T-helper 2 cell treated with Interferon-gamma antibody and Interleukin-4, amounts not matched to agents 5 μg/mL and 100 μg/mL, for 36 hours (primary cell): ENCODE measurements at regions not wholly inside any gene's neighbourhood (a gene's known extent, or its start where the extent isn't known, plus 50 kb on each side); places are given as distances from the start of the nearest gene placed in this dataset.

Experiments
- DNase-seq: peaks from one replicate; pipeline ENCODE4 v3.0.0; 2021; ENCODE audit warnings: low spot score
- H3K27ac Mint-ChIP-seq: one replicate; pipeline ENCODE4 v1.8.0; 2021; ENCODE audit warnings: mild to moderate bottlenecking, mixed read lengths
- H3K27me3 Mint-ChIP-seq: one replicate; pipeline ENCODE4 v1.8.0; 2021; ENCODE audit warnings: low read depth, mixed read lengths
- H3K36me3 Mint-ChIP-seq: one replicate; pipeline ENCODE4 v1.8.0; 2021; ENCODE audit warnings: low read depth, mixed read lengths
- H3K4me1 Mint-ChIP-seq: one replicate; pipeline ENCODE4 v1.8.0; 2021; ENCODE audit warnings: low read depth, mixed read lengths
- H3K4me3 Mint-ChIP-seq: one replicate; pipeline ENCODE4 v1.8.0; 2022; ENCODE audit warnings: mild to moderate bottlenecking, moderate library complexity, mixed read lengths
- H3K9me3 Mint-ChIP-seq: one replicate; pipeline ENCODE4 v1.8.0; 2021; ENCODE audit warnings: mixed read lengths

DNA sequence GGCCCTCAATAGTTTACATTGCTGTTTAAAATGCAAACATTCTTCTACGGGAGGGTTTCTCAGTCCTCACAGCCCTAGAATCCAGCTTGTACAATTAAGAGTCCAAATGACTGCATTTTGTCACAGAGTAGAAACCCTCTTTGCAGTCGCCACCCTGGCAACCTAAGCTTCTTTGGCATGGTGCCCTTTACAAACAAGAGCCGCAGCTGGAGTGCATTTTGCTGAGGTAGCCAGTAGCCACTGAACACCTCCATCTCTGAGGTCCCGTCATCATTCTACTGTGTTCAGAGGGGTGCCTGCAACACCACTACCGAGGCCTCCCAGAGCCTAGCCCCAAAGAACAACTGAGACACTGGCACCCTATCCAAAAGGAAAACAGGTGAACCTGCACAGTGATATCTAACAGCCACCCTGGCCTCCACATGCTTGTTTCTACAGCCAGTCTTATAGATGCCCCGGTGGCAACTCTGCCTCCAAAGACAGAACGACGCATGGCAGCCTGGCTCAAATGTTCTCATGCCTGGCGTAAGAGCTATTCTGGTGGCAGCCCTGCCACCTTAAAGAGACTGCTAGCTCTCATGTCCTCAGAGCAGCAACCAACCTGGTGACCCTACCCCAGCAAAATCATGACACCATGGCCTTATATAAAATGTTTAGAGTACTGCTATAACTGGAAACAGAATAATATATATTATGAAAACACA is 801.9 kb downstream of the TECRL start:
- Mint-ChIP-seq H3K4me1 (no peaks in the 10 kb centered on the region), H3K36me3 (no peaks in the 10 kb centered on the region), H3K27ac (no peak overlapping the region), H3K27me3 (no peaks in the 10 kb centered on the region), H3K9me3 (peaks cover 17% of the 10 kb centered on the region), H3K4me3 (no peak overlapping the region)
- DNase-seq = no peak

DNA sequence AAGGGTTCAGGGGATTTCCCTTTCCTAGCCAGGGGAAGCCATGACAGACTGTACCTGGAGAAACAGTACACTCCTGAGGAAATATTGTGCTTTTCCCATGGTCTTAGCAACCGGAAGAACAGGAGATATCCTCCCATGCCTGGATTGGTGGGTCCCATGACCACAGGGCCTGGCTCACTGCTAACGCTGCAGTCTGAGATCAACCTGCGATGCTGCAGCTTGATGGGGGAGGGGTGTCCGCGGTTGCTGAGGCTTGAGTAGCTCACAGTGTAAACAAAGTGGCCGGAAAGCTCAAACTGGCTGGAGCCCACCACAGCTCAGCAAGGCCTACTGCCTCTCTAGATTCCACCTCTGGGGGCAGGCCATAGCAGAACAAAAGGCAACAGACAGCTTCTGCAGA is 819.5 kb downstream of the TECRL start:
- no peak for DNase-seq
- no peaks in the 10 kb centered on the region for H3K36me3 Mint-ChIP-seq
- no peaks in the 10 kb centered on the region for H3K4me1 Mint-ChIP-seq
- no peak overlapping the region for H3K4me3 Mint-ChIP-seq
- peaks cover 35% of the 10 kb centered on the region for H3K9me3 Mint-ChIP-seq
- H3K27me3 Mint-ChIP-seq = no peaks in the 10 kb centered on the region
- H3K27ac Mint-ChIP-seq = no peak overlapping the region

DNA sequence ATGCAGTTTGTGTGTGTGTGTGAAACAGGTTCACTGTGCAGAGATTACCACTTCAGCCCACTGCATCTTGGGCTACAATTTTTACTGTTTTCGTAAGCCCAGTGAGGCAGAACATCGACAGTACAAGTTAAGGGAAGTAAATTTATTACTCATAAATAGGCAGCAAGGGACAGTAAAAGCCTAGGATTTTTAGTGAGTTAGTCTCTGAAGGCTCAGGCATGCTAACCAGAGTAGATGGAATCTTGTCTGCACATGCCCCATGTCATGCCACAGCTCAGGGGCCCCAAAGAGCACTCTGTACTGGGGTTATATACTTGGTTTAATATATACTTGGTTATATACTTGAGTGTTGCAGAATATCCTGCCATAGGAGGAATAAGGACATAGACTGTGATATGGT is 825.7 kb downstream of the TECRL start:
- Mint-ChIP-seq H3K36me3 (no peaks in the 10 kb centered on the region), H3K27me3 (no peaks in the 10 kb centered on the region), H3K9me3 (peaks cover 19% of the 10 kb centered on the region), H3K4me1 (no peaks in the 10 kb centered on the region), H3K27ac (no peak overlapping the region), H3K4me3 (no peak overlapping the region)
- DNase-seq = no peak

DNA sequence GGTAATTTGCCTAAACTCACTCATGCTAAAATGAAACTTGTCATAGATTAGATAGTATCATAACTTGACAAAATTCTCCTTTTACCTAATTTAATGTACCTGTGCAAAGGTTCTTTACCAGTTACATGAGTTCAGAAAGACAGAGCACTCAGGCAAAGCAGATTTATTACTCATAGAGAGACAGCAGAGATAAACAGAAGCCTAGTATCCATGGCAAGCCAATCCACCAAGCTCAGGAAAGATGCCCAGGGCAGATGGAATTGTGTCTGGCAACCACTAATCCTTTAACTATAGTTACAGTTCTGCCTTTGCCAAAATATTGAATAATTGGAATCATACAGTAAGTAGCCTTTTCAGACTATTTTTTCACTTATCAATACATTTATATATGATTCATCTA is 826.2 kb downstream of the TECRL start:
- H3K9me3 Mint-ChIP-seq = peaks cover 19% of the 10 kb centered on the region

DNA sequence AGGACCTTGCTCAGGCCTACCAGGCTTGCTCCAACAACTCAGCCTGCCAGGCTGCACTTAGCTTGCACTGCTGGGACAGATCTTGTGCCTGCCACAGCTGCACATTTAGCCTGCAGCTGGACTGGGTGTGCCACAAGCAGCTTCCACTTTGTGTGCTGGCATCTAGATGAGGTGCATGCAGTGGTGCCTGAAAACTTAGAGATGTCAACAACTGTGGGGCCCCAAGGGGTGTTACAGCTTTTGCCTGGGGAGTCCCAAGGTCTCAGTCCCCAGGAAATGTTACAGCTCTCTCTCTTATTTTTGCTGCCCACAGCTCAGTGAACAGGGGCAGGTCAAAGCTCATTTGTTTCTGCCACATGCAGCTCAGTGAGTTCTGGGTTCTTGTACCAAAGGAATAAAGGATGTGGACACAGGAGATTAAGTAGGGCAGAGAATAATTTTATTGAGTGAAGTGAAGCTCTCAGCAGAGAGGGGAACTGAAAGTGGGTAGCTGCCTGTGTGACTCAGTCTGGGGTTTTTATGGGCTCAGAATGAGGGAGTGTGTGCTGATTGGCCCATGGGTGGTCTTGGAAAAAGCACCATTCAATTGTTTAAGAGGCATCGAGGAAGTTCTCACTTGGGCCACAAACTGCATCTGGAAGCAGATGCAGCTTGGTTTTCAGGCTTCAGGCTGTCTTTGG is 828.3 kb downstream of the TECRL start:
- H3K9me3 Mint-ChIP-seq = peaks cover 19% of the 10 kb centered on the region
- H3K36me3 Mint-ChIP-seq = no peaks in the 10 kb centered on the region
- H3K27ac Mint-ChIP-seq = no peak overlapping the region
- H3K4me3 Mint-ChIP-seq = no peak overlapping the region
- H3K27me3 Mint-ChIP-seq = no peaks in the 10 kb centered on the region
- no peak for DNase-seq
- H3K4me1 Mint-ChIP-seq = no peaks in the 10 kb centered on the region

More for the DNA sequence above, 826.2 kb downstream of the TECRL start:
- Mint-ChIP-seq H3K4me3 (no peak overlapping the region), H3K36me3 (no peaks in the 10 kb centered on the region), H3K27me3 (no peaks in the 10 kb centered on the region), H3K4me1 (no peaks in the 10 kb centered on the region), H3K27ac (no peak overlapping the region)
- DNase-seq = no peak

DNA sequence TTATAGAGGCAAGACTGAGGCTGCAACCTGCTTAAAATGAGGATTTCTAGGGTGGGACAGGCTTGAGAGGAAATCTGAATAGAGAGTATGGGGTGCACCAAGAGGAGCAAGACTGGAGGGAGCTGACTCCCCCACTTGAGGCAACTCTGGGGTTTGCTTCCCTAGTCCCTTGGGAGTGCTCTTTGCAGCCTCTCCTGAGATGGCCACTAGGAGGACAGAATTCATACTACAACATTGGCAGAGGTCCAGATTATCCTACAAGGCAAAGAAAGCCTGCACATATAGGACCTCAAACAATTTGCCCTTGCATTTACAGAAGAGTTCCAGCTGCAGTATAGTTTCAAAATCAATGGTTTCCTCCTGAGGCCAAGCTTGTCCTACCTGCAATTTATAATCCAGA is 830.9 kb downstream of the TECRL start:
- no peaks in the 10 kb centered on the region for H3K36me3 Mint-ChIP-seq
- peaks cover 25% of the 10 kb centered on the region for H3K9me3 Mint-ChIP-seq
- H3K27me3 Mint-ChIP-seq = no peaks in the 10 kb centered on the region
- no peak overlapping the region for H3K4me3 Mint-ChIP-seq
- no peak for DNase-seq
- H3K27ac Mint-ChIP-seq = no peak overlapping the region
- H3K4me1 Mint-ChIP-seq = no peaks in the 10 kb centered on the region

DNA sequence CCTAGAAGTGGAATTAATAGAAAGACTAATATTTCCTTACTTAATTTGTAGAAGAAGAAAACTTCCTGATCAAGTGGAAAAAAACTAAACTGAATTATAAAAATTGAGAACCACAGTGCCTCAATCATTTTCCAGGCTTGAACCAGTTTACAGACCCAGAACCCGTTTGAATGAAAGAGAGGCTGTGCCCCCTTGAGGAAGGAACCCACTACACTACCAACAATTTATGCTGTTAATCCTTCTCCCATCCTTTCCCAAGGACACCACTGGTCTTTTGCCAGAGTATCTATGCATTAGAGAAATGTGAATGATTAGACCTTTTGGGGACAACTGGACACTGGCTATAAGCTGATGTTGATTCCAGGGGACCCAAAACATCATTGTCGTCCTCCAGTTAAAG is 842.6 kb downstream of the TECRL start:
- no peaks in the 10 kb centered on the region for H3K36me3 Mint-ChIP-seq
- peaks cover 16% of the 10 kb centered on the region for H3K9me3 Mint-ChIP-seq
- H3K27ac Mint-ChIP-seq = no peak overlapping the region
- H3K4me3 Mint-ChIP-seq = no peak overlapping the region
- H3K4me1 Mint-ChIP-seq = no peaks in the 10 kb centered on the region
- DNase-seq = no peak
- no peaks in the 10 kb centered on the region for H3K27me3 Mint-ChIP-seq

DNA sequence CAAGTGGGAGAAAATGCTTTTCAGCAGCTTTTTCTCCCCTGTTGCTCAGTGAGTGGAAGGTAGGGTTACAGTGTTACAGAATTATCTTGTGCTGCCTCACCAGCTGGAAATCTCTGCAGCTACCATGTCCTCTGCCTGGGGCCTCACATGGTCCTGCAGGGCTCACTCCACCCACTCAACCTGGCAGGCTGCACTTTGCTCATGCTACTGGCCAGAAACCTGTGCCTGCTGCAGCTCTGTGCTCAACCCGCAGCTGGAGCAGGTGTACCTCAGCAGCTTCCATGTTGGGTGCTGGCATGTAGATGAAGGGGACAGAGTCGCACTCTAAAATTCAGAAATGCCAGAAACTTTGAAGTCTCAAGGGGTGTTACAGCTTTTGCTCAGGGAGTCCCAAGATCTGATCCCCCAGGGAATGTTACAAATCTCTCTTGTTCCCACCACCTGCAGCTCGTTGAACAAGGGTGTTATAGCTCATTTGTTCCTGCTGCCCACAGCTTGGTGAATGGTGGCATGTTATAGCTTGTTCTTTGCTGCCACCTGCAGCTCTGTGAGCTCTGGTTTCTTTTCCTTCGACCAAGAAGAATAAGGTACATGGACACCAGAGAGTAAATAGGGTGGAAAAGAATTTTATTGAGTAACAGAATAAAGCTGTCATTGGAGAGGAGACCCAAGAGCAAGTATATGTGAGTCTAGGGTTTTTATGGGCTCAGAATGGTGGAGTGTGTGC is 845.8 kb downstream of the TECRL start:
- DNase-seq = no peak
- H3K27me3 Mint-ChIP-seq = no peaks in the 10 kb centered on the region
- H3K36me3 Mint-ChIP-seq = no peaks in the 10 kb centered on the region
- H3K9me3 Mint-ChIP-seq = peaks cover 26% of the 10 kb centered on the region
- no peaks in the 10 kb centered on the region for H3K4me1 Mint-ChIP-seq
- H3K27ac Mint-ChIP-seq = no peak overlapping the region
- H3K4me3 Mint-ChIP-seq = no peak overlapping the region

DNA sequence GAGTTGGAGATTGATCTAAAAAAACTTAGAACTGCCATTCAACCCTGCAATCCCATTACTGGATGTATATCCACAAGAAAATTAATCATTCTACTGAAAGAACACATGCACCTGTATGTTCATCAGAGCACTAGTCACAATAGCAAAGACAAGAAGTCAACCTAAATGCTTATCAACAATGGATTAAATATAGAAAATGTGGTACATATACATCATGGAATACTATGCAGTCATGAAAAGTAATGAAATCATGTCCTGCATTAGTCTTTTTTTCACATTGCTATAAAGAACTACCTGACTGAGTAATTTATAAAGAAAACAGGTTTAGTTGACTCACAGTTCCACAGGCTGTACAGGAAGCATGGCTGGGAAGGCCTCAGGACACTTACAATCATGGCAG is 850.5 kb downstream of the TECRL start:
- no peak overlapping the region for H3K4me3 Mint-ChIP-seq
- no peaks in the 10 kb centered on the region for H3K36me3 Mint-ChIP-seq
- H3K9me3 Mint-ChIP-seq = peaks cover 29% of the 10 kb centered on the region
- H3K27me3 Mint-ChIP-seq = no peaks in the 10 kb centered on the region
- DNase-seq = no peak
- H3K27ac Mint-ChIP-seq = no peak overlapping the region
- H3K4me1 Mint-ChIP-seq = no peaks in the 10 kb centered on the region

DNA sequence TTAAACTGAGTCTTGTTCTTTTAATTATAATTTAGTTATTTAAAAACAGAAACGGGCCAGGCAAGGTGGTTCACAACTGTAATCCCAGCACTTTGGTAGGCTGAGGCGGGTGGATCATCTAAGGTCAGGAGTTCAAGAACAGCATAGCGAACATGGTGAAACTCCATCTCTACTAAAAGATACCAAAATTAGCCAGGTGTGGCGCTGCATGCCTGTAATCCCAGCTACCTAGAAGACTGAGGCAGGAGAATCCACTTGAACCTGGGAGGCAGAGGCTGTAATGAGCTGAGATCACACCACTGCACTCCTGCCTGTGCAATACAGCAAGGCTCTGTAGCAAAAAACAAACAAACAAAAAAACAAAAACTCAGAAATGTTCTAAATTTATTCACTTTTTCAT is 852.9 kb downstream of the TECRL start:
- H3K9me3 Mint-ChIP-seq = peaks cover 28% of the 10 kb centered on the region
- no peak overlapping the region for H3K27ac Mint-ChIP-seq
- no peaks in the 10 kb centered on the region for H3K27me3 Mint-ChIP-seq
- H3K4me1 Mint-ChIP-seq = no peaks in the 10 kb centered on the region
- no peak for DNase-seq
- H3K4me3 Mint-ChIP-seq = no peak overlapping the region
- no peaks in the 10 kb centered on the region for H3K36me3 Mint-ChIP-seq

DNA sequence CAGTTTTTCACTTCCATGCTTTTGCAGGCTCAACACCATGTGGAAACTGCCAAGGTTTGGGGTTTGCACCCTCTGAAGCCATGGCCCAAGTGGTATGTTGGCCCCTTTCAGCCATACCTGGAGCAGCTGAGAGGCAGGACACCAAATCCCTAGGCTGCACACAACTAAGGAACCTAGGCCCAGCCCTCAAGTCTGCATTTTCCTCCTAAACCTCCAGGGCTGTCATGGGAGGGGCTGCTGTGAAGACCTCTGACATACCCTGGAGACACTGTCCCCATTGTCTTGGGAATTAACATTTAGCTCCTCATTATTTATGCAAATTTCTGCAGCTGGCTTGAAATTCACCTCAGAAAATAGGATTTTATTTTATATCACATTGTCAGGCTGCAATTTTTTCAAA is 856.1 kb downstream of the TECRL start:
- Mint-ChIP-seq H3K36me3 (no peaks in the 10 kb centered on the region), H3K4me3 (no peak overlapping the region), H3K27me3 (no peaks in the 10 kb centered on the region), H3K27ac (no peak overlapping the region), H3K4me1 (no peaks in the 10 kb centered on the region), H3K9me3 (peaks cover 18% of the 10 kb centered on the region)
- no peak for DNase-seq

DNA sequence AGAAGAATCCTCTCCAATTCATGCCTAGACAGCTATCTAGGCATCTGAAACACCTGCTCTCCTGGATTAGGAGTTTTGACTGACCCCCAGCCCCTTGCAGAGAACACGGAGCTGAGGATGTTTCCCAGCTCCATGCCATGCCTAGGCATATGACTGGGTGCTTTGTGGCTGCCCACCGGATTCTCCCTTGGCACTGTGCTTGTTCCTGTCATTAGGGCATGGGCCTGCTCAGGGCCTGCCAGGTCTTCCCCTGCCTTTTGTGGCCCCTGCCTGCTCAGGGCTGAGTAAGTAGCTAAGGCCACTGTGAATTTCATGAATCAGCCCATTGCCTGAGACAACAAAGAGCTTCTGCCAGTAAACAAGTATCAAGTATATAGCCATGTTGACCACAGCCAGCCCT is 867.4 kb downstream of the TECRL start:
- Mint-ChIP-seq H3K4me1 (no peaks in the 10 kb centered on the region), H3K9me3 (peaks cover 32% of the 10 kb centered on the region), H3K4me3 (no peak overlapping the region), H3K36me3 (no peaks in the 10 kb centered on the region), H3K27ac (no peak overlapping the region), H3K27me3 (no peaks in the 10 kb centered on the region)
- no peak for DNase-seq

DNA sequence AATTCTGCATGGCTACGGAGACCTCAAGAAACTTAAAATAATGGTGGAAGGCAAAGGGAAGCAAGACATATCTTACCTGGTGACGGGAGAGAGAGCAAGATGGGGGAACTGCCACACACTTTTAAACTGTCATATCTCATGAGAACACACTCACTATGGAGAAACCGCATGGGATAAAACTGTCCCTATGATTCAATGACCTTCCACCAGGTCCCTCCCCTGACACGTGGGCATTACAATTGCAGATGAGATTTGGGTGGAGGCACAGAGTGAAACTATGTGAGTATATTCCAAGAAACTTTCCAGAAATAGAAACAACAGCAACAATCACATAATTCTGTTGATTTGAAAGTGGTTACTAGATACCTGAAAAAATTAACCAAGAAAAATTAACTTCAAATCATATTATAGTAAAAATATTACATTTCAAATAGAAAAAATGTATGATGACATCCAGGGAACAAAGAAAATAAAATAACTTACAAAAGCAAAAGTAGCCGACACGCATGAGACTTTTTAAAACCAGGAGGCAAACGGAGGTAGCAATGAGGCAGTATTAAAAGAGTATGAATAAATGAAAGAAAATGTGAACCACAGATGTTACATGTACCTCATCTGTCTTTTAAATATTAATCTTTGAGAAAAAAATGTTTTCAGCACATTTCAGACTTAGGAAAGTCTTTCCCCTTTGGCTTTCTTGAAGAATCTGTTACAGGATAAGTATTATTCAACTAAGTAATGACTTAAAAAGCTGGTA is 879.5 kb downstream of the TECRL start:
- Mint-ChIP-seq H3K4me3 (no peak overlapping the region), H3K36me3 (no peaks in the 10 kb centered on the region), H3K9me3 (no peaks in the 10 kb centered on the region), H3K4me1 (no peaks in the 10 kb centered on the region), H3K27ac (no peak overlapping the region), H3K27me3 (no peaks in the 10 kb centered on the region)
- DNase-seq = no peak
